ENCODE measurements at regions not wholly inside any gene's neighbourhood (a gene's known extent, or its start where the extent isn't known, plus 50 kb on each side); places are given as distances from the start of the nearest gene placed in this dataset.

DNA sequence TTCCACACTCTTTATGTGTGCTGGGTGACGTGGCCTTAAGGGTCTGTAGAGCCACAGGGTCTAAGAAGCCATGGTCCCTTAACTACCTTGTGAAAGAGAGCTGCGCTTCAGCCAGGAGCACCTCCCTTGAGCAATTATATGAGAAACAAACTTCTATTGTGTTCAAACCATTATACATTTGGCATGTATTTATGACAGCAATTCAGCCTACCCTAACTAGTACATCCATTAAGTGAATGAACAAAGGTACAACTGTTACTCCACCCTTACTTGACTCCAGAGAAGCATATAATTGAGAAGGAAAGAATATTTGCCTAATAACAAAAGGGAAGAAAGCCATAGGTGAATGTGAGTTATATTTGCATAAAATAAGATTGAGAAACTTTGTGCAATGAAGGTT lies 69.8 kb upstream of the BOC start:
- TF ChIP-seq, protein P1, sequence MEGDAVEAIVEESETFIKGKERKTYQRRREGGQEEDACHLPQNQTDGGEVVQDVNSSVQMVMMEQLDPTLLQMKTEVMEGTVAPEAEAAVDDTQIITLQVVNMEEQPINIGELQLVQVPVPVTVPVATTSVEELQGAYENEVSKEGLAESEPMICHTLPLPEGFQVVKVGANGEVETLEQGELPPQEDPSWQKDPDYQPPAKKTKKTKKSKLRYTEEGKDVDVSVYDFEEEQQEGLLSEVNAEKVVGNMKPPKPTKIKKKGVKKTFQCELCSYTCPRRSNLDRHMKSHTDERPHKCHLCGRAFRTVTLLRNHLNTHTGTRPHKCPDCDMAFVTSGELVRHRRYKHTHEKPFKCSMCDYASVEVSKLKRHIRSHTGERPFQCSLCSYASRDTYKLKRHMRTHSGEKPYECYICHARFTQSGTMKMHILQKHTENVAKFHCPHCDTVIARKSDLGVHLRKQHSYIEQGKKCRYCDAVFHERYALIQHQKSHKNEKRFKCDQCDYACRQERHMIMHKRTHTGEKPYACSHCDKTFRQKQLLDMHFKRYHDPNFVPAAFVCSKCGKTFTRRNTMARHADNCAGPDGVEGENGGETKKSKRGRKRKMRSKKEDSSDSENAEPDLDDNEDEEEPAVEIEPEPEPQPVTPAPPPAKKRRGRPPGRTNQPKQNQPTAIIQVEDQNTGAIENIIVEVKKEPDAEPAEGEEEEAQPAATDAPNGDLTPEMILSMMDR (conservative IDR thresholded peaks at IDR 0.05; ENCODE audit: control insufficient read depth, insufficient read depth, low read depth, low read length): no peak
- DNase-seq (ENCODE audit: low read depth): no peak
- no peak overlapping the region for H3K4me3 ChIP-seq (ENCODE audit: control insufficient read depth, low read depth, low read length)

GRCh38 chr3:113142476-113142875 lies 68.9 kb upstream of the BOC start:
- H3K4me3 ChIP-seq (ENCODE audit: control insufficient read depth, low read depth, low read length): no peak overlapping the region
- TF ChIP-seq, protein P1 (conservative IDR thresholded peaks at IDR 0.05; ENCODE audit: control insufficient read depth, insufficient read depth, low read depth, low read length): no peak
- no peak for DNase-seq (ENCODE audit: low read depth)

DNA sequence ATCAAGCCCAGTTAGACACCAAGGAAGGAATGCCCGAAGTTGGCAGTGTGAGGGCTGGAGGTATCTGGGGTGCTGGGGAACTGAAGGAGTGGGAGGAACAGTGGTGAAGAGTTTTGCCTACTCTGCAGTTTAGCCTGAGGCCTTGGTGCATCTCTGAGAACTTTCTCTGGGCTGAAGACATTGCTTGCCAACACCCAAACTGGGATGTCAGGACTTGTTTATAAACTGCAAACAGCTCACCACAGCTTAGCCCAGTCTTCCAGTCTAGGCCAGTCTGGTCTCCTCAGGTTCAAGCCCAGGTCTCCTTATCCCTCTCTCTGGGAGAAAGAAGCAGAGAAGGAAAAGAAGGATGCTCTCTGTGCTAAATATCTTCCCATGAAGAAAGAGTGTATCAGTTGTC lies 68.0 kb upstream of the BOC start:
- TF ChIP-seq, protein P1 (conservative IDR thresholded peaks at IDR 0.05; ENCODE audit: control insufficient read depth, insufficient read depth, low read depth, low read length): no peak
- H3K4me3 ChIP-seq (ENCODE audit: control insufficient read depth, low read depth, low read length): no peak overlapping the region
- DNase-seq (ENCODE audit: low read depth): no peak

DNA sequence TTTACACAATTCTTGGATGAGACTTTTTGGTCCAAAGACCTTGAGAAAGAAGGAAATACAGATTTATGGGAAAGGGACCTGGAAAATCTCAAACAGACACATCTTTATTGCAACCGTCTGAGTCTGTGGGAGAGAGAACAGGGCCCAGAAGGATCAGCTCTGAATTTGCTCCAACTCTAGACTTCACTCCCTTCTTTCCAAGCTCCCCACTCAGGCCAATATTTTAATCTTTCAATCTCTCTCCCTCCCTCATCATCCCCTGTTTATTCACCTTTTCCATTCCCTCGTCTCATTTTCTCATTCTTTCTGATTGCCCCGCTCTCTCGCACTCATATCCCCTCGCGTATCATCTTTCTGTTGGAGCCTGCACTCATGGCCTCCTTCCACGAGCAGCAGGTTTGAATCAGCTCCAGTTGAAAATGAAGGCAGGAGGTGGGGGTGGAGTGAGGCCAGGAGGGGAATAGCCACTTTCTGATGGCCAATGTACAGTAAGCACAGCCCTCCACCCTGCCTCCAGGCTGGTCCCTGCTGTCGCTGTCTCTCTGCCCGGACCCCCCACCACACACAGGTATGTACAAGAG lies 63.6 kb upstream of the BOC start:
- no peak for DNase-seq (ENCODE audit: low read depth)
- TF ChIP-seq, protein P1 (conservative IDR thresholded peaks at IDR 0.05; ENCODE audit: control insufficient read depth, insufficient read depth, low read depth, low read length): no peak
- H3K4me3 ChIP-seq (ENCODE audit: control insufficient read depth, low read depth, low read length): no peak overlapping the region

DNA sequence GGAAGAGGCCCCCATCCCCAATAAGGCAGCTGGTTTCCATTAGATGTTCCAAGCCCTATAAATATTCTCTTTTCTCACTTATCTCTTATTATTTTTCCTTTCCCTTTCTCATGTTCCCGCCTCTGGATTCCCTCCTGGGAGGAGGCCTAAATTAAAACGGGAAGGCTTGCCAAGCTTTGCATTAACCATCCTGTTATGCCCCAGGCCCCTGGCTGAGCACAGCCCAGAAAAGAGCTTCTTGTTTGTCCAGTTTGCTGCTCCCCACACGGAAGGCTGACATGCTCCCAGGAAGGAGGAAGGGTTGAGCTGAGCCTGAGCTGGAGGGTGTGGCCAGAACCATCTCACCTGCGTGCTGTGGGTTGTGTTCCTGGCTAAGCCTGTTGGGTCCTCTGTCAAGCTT lies 63.1 kb upstream of the BOC start:
- no peak for DNase-seq (ENCODE audit: low read depth)
- no peak overlapping the region for H3K4me3 ChIP-seq (ENCODE audit: control insufficient read depth, low read depth, low read length)
- TF ChIP-seq, protein P1 (conservative IDR thresholded peaks at IDR 0.05; ENCODE audit: control insufficient read depth, insufficient read depth, low read depth, low read length): no peak

DNA sequence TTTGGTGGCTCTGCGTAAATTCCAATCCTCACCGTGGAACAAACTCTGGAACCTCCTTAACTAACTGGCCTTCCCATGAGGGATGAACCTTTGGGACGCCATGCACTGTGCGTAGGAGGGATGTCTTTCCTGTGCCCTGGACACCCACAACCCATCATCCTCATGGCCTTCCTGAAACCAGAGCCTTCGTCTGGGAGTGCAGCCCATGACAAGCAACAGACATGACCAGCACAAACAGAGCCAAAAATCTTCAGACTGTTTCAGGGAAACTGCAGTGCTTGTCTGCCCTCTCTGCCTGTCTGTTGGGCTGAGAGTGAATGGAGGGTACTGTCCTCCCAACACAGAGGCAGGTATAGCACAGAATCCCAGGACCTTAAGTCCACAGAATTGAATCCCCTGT lies 61.1 kb upstream of the BOC start:
- DNase-seq (ENCODE audit: low read depth): no peak
- no peak overlapping the region for H3K4me3 ChIP-seq (ENCODE audit: control insufficient read depth, low read depth, low read length)
- TF ChIP-seq, protein P1 (conservative IDR thresholded peaks at IDR 0.05; ENCODE audit: control insufficient read depth, insufficient read depth, low read depth, low read length): no peak

All from fibroblast of mammary gland (primary cell).